ENCODE measurements at regions not wholly inside any gene's neighbourhood (a gene's known extent, or its start where the extent isn't known, plus 50 kb on each side); places are given as distances from the start of the nearest gene placed in this dataset.

- TF ChIP-seq ATF2 (IDR thresholded peaks at IDR 0.05; ENCODE audit: low read length) (no peak), SP2 (IDR thresholded peaks at IDR 0.05; ENCODE audit: low read length) (no peak), YY1 (IDR thresholded peaks at IDR 0.05; ENCODE audit: low read depth, low read length) (no peak)
Measured at GRCh38 chr1:239574112-239574511, 187.7 kb downstream of the CHRM3 start (continued).

All from H1 (cell line).